Lower leg skin (tissue), 3 donors: ENCODE measurements at regions not wholly inside any gene's neighbourhood (a gene's known extent, or its start where the extent isn't known, plus 50 kb on each side); places are given as distances from the start of the nearest gene placed in this dataset.

Experiments
- CTCF ChIP-seq, 3 donors: fragments of 450-650 bp; IDR thresholded peaks; one replicate each; pipeline ENCODE4 v1.5.1; 2016; ENCODE audit warnings: antibody characterized with exemption in 3 of 3, mild to moderate bottlenecking in 3 of 3, moderate library complexity in 2 of 3
- POLR2A ChIP-seq, 2 donors: fragments of 450-650 bp; IDR thresholded peaks; one replicate each; pipeline ENCODE4 v1.6.1; 2016 to 2017; ENCODE audit warnings: antibody characterized with exemption in 2 of 2, mild to moderate bottlenecking in 1 of 2, moderate library complexity in 1 of 2

DNA sequence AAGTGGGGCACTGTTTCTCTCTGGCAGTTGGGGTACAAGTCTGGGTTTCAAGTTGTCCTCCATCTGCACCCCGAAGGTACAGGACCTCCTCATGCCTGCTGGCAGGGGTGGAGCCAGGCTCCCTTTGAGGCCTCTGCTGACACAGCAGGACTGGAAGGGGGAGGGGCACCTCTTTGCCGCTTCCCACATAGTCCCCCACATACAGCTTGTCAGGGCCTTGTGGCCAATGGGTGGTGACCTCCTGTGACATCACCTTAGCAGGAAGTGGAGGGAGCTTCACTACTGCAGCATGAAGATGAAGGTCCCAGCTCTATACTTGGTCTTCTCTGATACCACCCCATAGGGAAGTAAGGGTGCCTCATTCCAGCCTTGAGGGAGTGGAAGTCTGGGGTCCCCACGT, 167.8 kb downstream of the RAMP3 start:
- no peak for TF ChIP-seq CTCF (IDR thresholded peaks at IDR 0.05)
- no peak for TF ChIP-seq POLR2A (IDR thresholded peaks at IDR 0.05)
